Neural cell (in vitro differentiated cells): ENCODE measurements at regions not wholly inside any gene's neighbourhood (a gene's known extent, or its start where the extent isn't known, plus 50 kb on each side); places are given as distances from the start of the nearest gene placed in this dataset.

Experiments used
- H2AFZ ChIP-seq: fragments of 200-600, 300-800 bp; sonication (generic), shearing (Covaris generic); 2 replicates; pipeline ENCODE4 v1.6.0; 2014; ENCODE audit warnings: low read depth, mild to moderate bottlenecking, antibody characterized with exemption, low read length, moderate library complexity
- H3F3A ChIP-seq: fragments of 200-600 bp; shearing (Covaris generic); 2 replicates; pipeline ENCODE4 v1.6.1; 2016; ENCODE audit warnings: mild to moderate bottlenecking, moderate library complexity, mixed read lengths, antibody characterized with exemption, low read length; ENCODE audit not compliant: insufficient read depth, poor library complexity, severe bottlenecking
- H3K27ac ChIP-seq: fragments of 200-600, 300-800 bp; sonication (generic), shearing (Covaris generic); 2 replicates; pipeline ENCODE4 v1.5.1; 2014; ENCODE audit warnings: mild to moderate bottlenecking, low read length, moderate library complexity
- H3K27me3 ChIP-seq: fragments of 300-800, 200-600 bp; sonication (generic), shearing (Covaris generic); 2 replicates; pipeline ENCODE4 v1.6.0; 2014; ENCODE audit warnings: mild to moderate bottlenecking, low read depth, low read length, moderate library complexity; ENCODE audit not compliant: insufficient read depth
- H3K36me3 ChIP-seq: fragments of 300-800, 200-600 bp; sonication (generic), shearing (Covaris generic); 2 replicates; pipeline ENCODE4 v1.5.1; 2014; ENCODE audit warnings: mild to moderate bottlenecking, antibody characterized with exemption, low read length, moderate library complexity; ENCODE audit not compliant: insufficient read depth
- H3K4me2 ChIP-seq: fragments of 300-800, 200-600 bp; sonication (generic), shearing (Covaris generic); 2 replicates; pipeline ENCODE4 v1.6.0; 2014; ENCODE audit warnings: mild to moderate bottlenecking, low read length
- H3K4me3 ChIP-seq: fragments of 300-800, 200-600 bp; sonication (generic), shearing (Covaris generic); 2 replicates; pipeline ENCODE4 v1.5.1; 2014; ENCODE audit warnings: mild to moderate bottlenecking, low read length, moderate library complexity
- H3K79me2 ChIP-seq: fragments of 200-600 bp; shearing (Covaris generic); replicated peaks from 2 replicates; pipeline ENCODE4 v1.6.0; 2014; ENCODE audit warnings: mild to moderate bottlenecking, low read length, moderate library complexity; ENCODE audit not compliant: insufficient read depth
- H3K9ac ChIP-seq: fragments of 300-800, 200-600 bp; sonication (generic), shearing (Covaris generic); 2 replicates; pipeline ENCODE4 v1.6.1; 2016; ENCODE audit warnings: mild to moderate bottlenecking, low read length, mixed read lengths
- H3K9me2 ChIP-seq: fragments of 200-600 bp; shearing (Covaris generic); 2 replicates; pipeline ENCODE4 v1.6.1; 2016; ENCODE audit warnings: mild to moderate bottlenecking, low read length, mixed read lengths; ENCODE audit not compliant: insufficient read depth
- H3K9me3 ChIP-seq: fragments of 200-600, 300-800 bp; sonication (generic), shearing (Covaris generic); 2 replicates; pipeline ENCODE4 v1.6.1; 2016; ENCODE audit warnings: mild to moderate bottlenecking, mixed run types, low read length, moderate library complexity, mixed read lengths
- H4K20me1 ChIP-seq: fragments of 200-600 bp; shearing (Covaris generic); 2 replicates; pipeline ENCODE4 v1.6.1; 2016; ENCODE audit warnings: mild to moderate bottlenecking, mixed run types; ENCODE audit not compliant: insufficient read depth
- EP300 ChIP-seq: fragments of 450-650 bp; conservative IDR thresholded peaks from 2 replicates; pipeline ENCODE4 v1.6.1; 2014; ENCODE audit warnings: antibody characterized with exemption, mild to moderate bottlenecking, moderate library complexity; ENCODE audit not compliant: poor library complexity, severe bottlenecking
- EZH2 ChIP-seq: fragments of 200-600, 300-800 bp; shearing (Covaris generic), sonication (generic); IDR thresholded peaks from 2 replicates; pipeline ENCODE4 v1.6.1; 2014; ENCODE audit warnings: antibody characterized with exemption, low read length, borderline replicate concordance, mild to moderate bottlenecking; ENCODE audit not compliant: insufficient read depth, poor library complexity, severe bottlenecking
- MXI1 ChIP-seq: fragments of 450-650 bp; conservative IDR thresholded peaks from 2 replicates; pipeline ENCODE4 v1.6.1; 2014; ENCODE audit warnings: antibody characterized with exemption, mild to moderate bottlenecking; ENCODE audit not compliant: poor library complexity, severe bottlenecking
- POLR2AphosphoS5 ChIP-seq: IDR thresholded peaks from 2 replicates; pipeline ENCODE4 v1.6.1; 2012
- RAD21 ChIP-seq: fragments of 450-650 bp; conservative IDR thresholded peaks from 2 replicates; pipeline ENCODE4 v1.6.1; 2014; ENCODE audit warnings: antibody characterized with exemption, mild to moderate bottlenecking, moderate library complexity
- SMC3 ChIP-seq: fragments of 450-650 bp; conservative IDR thresholded peaks from 2 replicates; pipeline ENCODE4 v1.6.1; 2014; ENCODE audit warnings: antibody characterized with exemption, mild to moderate bottlenecking, moderate library complexity; ENCODE audit not compliant: poor library complexity
- TAF1 ChIP-seq: IDR thresholded peaks from 2 replicates; pipeline ENCODE4 v1.6.1; 2012; ENCODE audit warnings: low read depth
- TF ChIP-seq, protein P1 (sequence below): IDR thresholded peaks from 2 replicates; pipeline ENCODE4 v1.6.1; 2012; ENCODE audit warnings: borderline replicate concordance
- TF ChIP-seq, protein P2 (sequence below): fragments of 450-650 bp; IDR thresholded peaks from 2 replicates; pipeline ENCODE4 v1.5.1; 2014; ENCODE audit warnings: antibody characterized with exemption, mild to moderate bottlenecking, moderate library complexity; ENCODE audit not compliant: poor library complexity, severe bottlenecking

DNA sequence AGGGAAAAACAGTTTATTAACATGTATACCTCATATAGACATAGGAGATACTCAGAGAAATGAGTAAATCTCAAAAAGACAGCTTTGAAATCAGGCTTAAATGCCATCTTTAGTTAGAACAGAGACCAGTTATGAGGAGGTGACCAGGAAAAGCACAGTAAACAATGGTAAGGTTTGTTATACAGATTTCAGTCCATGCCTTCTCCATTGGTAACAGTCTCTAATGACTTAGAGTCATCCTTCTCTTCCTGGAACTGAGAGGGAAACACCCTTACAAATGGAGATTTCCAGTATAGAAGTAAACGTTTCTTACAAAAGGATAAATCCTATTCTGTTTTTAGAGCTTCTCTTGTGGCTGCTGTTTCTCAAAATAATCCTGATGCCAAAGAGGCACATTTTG is 476.3 kb upstream of the NAALADL2 start:
- Histone ChIP-seq H3K4me3 (no peak overlapping the region), H2AFZ (no peak overlapping the region), H3K9me2 (no peaks in the 10 kb centered on the region), H3K9me3 (no peaks in the 10 kb centered on the region), H3K79me2 (no peaks in the 10 kb centered on the region), H3F3A (no peaks in the 10 kb centered on the region), H3K4me2 (no peak overlapping the region), H3K9ac (no peak overlapping the region), H3K27me3 (no peaks in the 10 kb centered on the region), H3K27ac (no peak overlapping the region), H4K20me1 (no peaks in the 10 kb centered on the region), H3K36me3 (no peaks in the 10 kb centered on the region)
- TF ChIP-seq RAD21 (no peak), EP300 (no peak), EZH2 (no peak), POLR2AphosphoS5 (no peak), TAF1 (no peak), SMC3 (no peak), MXI1 (no peak)
- TF ChIP-seq, protein P1, sequence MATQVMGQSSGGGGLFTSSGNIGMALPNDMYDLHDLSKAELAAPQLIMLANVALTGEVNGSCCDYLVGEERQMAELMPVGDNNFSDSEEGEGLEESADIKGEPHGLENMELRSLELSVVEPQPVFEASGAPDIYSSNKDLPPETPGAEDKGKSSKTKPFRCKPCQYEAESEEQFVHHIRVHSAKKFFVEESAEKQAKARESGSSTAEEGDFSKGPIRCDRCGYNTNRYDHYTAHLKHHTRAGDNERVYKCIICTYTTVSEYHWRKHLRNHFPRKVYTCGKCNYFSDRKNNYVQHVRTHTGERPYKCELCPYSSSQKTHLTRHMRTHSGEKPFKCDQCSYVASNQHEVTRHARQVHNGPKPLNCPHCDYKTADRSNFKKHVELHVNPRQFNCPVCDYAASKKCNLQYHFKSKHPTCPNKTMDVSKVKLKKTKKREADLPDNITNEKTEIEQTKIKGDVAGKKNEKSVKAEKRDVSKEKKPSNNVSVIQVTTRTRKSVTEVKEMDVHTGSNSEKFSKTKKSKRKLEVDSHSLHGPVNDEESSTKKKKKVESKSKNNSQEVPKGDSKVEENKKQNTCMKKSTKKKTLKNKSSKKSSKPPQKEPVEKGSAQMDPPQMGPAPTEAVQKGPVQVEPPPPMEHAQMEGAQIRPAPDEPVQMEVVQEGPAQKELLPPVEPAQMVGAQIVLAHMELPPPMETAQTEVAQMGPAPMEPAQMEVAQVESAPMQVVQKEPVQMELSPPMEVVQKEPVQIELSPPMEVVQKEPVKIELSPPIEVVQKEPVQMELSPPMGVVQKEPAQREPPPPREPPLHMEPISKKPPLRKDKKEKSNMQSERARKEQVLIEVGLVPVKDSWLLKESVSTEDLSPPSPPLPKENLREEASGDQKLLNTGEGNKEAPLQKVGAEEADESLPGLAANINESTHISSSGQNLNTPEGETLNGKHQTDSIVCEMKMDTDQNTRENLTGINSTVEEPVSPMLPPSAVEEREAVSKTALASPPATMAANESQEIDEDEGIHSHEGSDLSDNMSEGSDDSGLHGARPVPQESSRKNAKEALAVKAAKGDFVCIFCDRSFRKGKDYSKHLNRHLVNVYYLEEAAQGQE, result no peak
- TF ChIP-seq, protein P2, sequence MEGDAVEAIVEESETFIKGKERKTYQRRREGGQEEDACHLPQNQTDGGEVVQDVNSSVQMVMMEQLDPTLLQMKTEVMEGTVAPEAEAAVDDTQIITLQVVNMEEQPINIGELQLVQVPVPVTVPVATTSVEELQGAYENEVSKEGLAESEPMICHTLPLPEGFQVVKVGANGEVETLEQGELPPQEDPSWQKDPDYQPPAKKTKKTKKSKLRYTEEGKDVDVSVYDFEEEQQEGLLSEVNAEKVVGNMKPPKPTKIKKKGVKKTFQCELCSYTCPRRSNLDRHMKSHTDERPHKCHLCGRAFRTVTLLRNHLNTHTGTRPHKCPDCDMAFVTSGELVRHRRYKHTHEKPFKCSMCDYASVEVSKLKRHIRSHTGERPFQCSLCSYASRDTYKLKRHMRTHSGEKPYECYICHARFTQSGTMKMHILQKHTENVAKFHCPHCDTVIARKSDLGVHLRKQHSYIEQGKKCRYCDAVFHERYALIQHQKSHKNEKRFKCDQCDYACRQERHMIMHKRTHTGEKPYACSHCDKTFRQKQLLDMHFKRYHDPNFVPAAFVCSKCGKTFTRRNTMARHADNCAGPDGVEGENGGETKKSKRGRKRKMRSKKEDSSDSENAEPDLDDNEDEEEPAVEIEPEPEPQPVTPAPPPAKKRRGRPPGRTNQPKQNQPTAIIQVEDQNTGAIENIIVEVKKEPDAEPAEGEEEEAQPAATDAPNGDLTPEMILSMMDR, result no peak

DNA sequence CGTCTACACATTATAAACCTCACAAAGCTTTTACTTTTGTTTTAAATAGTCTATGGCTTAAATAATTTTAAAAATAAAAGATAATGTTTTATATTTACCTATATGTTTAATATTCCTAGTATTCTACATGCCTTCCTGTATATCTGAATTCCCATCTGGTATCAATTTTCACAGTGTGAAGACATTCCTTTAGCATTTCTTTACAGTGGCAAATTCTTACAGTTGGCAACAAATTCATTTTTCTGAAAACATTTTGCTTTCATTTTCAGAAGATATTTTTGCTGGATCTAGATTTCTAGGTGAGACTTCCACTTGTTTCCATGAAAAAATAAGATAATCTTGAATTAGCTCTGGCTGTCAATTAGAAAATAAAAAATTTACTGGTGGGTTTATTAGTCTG is 471.4 kb upstream of the NAALADL2 start:
- H3K4me3 ChIP-seq, result no peak overlapping the region
- no peaks in the 10 kb centered on the region for H4K20me1 ChIP-seq
- H3K9ac ChIP-seq, result no peak overlapping the region
- no peaks in the 10 kb centered on the region for H3F3A ChIP-seq
- peaks cover 6% of the 10 kb centered on the region for H3K9me3 ChIP-seq
- no peaks in the 10 kb centered on the region for H3K79me2 ChIP-seq
- no peaks in the 10 kb centered on the region for H3K27me3 ChIP-seq
- no peak overlapping the region for H2AFZ ChIP-seq
- H3K9me2 ChIP-seq, result no peaks in the 10 kb centered on the region
- no peaks in the 10 kb centered on the region for H3K36me3 ChIP-seq
- no peak overlapping the region for H3K4me2 ChIP-seq
- no peak for TF ChIP-seq MXI1
- TF ChIP-seq POLR2AphosphoS5, result no peak
- TF ChIP-seq, protein P2, result no peak
- TF ChIP-seq TAF1, result no peak
- TF ChIP-seq, protein P1, result no peak
- TF ChIP-seq RAD21, result no peak
- TF ChIP-seq EZH2, result no peak
- TF ChIP-seq SMC3, result no peak
- TF ChIP-seq EP300, result no peak
- no peak overlapping the region for H3K27ac ChIP-seq
